Caco-2 (cell line): ENCODE measurements at regions not wholly inside any gene's neighbourhood (a gene's known extent, or its start where the extent isn't known, plus 50 kb on each side); places are given as distances from the start of the nearest gene placed in this dataset.

ENCODE experiments used
- BruUV-seq: library from RNA; stranded (reverse); fragments of 400-500 nt; replicated peaks from 2 replicates; lab custom pipeline; 2021; lab: Mats Ljungman, UMichigan
- CTCF ChIA-PET: fragments of 300-600 bp; sonication (Branson Sonifier 250); formaldehyde crosslinking; loops from one replicate; lab custom pipeline; 2022; ENCODE audit warnings: antibody characterized with exemption; lab: Charles Lee
- POLR2A ChIA-PET: fragments of 300-600 bp; sonication (Branson Sonifier 250); formaldehyde crosslinking; loops from one replicate; lab custom pipeline; 2022; ENCODE audit warnings: antibody characterized with exemption; lab: Charles Lee
- DNase-seq, 2 experiments: peaks; one replicate each; pipeline versions ENCODE4 v3.0.0 to v3.0.0-alpha.2; 2020 to 2022
- H3K27me3 ChIP-seq: replicated peaks from 2 replicates; pipeline ENCODE4 v1.6.0; 2011; ENCODE audit warnings: low read length; ENCODE audit not compliant: control insufficient read depth, insufficient read depth
- H3K36me3 ChIP-seq: 2 replicates; pipeline ENCODE4 v1.5.1; 2011; ENCODE audit warnings: low read length; ENCODE audit not compliant: control insufficient read depth, insufficient read depth
- H3K4me1 ChIP-seq: fragments of 250-450 bp; sonication (Bioruptor Pico); 2 replicates; pipeline ENCODE4 v1.5.1; 2020; ENCODE audit warnings: mild to moderate bottlenecking
- H3K4me3 ChIP-seq: 2 replicates; pipeline ENCODE4 v1.5.1; 2011; ENCODE audit warnings: low read depth, mild to moderate bottlenecking, control low read depth, low read length
- H3K9me3 ChIP-seq: fragments of 250-450 bp; sonication (Bioruptor Pico); 2 replicates; pipeline ENCODE4 v1.5.1; 2020; ENCODE audit warnings: mild to moderate bottlenecking, moderate library complexity
- H3K27ac Mint-ChIP-seq: one replicate; pipeline ENCODE4 v1.8.0; 2022; ENCODE audit warnings: mixed read lengths; ENCODE audit not compliant: unreplicated experiment
- H3K27me3 Mint-ChIP-seq: one replicate; pipeline ENCODE4 v1.8.0; 2022; ENCODE audit warnings: mixed read lengths; ENCODE audit not compliant: insufficient read depth, unreplicated experiment
- H3K36me3 Mint-ChIP-seq: one replicate; pipeline ENCODE4 v1.8.0; 2022; ENCODE audit warnings: mild to moderate bottlenecking, mixed read lengths; ENCODE audit not compliant: insufficient read depth, unreplicated experiment
- H3K4me1 Mint-ChIP-seq: one replicate; pipeline ENCODE4 v1.8.0; 2022; ENCODE audit warnings: low read depth, mixed read lengths; ENCODE audit not compliant: unreplicated experiment
- H3K4me3 Mint-ChIP-seq: one replicate; pipeline ENCODE4 v1.8.0; 2022; ENCODE audit warnings: mild to moderate bottlenecking, moderate library complexity, mixed read lengths; ENCODE audit not compliant: unreplicated experiment
- H3K9me3 Mint-ChIP-seq: one replicate; pipeline ENCODE4 v1.8.0; 2022; ENCODE audit warnings: mixed read lengths; ENCODE audit not compliant: unreplicated experiment
- intact Hi-C: fragments of 100-400 bp; cut with micrococcal nuclease; formaldehyde crosslinking; loops from one replicate; pipeline ENCODE4 v1.10.0; 2022; ENCODE audit not compliant: unreplicated experiment
- TF ChIP-seq, protein P1 (sequence below), 2 experiments: fragments of 200-600 bp in 1 of 2; IDR thresholded peaks; 1 replicate in 1 of 2; 2 replicates in 1 of 2; pipeline versions ENCODE4 v1.5.1 to v1.8.0; 2011 to 2022; ENCODE audit warnings: antibody characterized with exemption in 1 of 2, control low read depth in 1 of 2, inconsistent platforms in 1 of 2, low read depth in 1 of 2, low read length in 1 of 2, mild to moderate bottlenecking in 1 of 2, moderate library complexity in 1 of 2; ENCODE audit not compliant: insufficient read depth in 1 of 2, severe bottlenecking in 1 of 2, unreplicated experiment in 1 of 2

DNA sequence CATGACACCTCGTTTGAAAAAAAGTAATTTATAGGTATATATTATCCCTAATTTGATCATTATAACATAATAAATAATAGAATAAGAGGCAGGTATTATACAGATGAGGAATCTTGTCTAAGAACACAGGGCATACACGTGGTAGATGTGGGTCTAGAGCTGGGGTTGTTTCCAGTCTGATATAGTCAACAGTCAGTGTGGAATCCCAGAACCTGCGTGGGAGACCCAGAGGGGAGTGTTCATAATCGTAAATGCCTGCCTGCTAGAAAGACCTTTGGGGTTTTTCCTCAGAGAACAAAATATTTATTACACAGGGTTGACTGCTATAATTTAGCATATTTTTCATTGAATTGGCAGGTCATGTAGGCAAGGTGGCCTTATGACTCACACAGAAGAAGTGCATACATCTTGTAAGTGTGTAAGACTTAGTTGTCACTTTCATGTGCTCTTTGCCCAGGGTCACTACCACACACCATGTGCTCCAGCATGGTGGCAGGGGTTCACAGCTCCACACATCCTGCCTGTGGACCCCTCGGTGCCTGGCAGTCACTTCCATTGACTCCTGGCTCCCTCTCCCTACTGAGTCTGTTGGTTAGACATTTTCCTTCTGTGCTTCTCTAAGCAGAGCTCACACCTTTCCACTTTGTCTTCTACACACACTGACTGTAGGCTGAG, 94.9 kb upstream of the IKZF1 start:
- ChIA-PET CTCF (no interaction called here), POLR2A (interaction anchor here (0.7 kb wide), 1 partner anchor 195 kb away, joined by 3 read pairs; no protein-coding TSS in a partner anchor)
- Histone ChIP-seq H3K4me3 (no peak overlapping the region), H3K36me3 (no peaks in the 10 kb centered on the region), H3K27me3 (no peaks in the 10 kb centered on the region; the same call in none of the 2 replicates), H3K9me3 (no peaks in the 10 kb centered on the region), H3K4me1 (no peaks in the 10 kb centered on the region)
- BruUV-seq: no TSS peak
- no peak for DNase-seq
- TF ChIP-seq, protein P1, sequence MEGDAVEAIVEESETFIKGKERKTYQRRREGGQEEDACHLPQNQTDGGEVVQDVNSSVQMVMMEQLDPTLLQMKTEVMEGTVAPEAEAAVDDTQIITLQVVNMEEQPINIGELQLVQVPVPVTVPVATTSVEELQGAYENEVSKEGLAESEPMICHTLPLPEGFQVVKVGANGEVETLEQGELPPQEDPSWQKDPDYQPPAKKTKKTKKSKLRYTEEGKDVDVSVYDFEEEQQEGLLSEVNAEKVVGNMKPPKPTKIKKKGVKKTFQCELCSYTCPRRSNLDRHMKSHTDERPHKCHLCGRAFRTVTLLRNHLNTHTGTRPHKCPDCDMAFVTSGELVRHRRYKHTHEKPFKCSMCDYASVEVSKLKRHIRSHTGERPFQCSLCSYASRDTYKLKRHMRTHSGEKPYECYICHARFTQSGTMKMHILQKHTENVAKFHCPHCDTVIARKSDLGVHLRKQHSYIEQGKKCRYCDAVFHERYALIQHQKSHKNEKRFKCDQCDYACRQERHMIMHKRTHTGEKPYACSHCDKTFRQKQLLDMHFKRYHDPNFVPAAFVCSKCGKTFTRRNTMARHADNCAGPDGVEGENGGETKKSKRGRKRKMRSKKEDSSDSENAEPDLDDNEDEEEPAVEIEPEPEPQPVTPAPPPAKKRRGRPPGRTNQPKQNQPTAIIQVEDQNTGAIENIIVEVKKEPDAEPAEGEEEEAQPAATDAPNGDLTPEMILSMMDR (IDR thresholded peaks at IDR 0.05; ENCODE audit: insufficient read depth in 1 of 2, low read depth in 1 of 2, low read length in 1 of 2, severe bottlenecking in 1 of 2, unreplicated experiment in 1 of 2): no peak
- Mint-ChIP-seq H3K9me3 (no peaks in the 10 kb centered on the region), H3K4me3 (no peak overlapping the region), H3K27me3 (peaks cover 41% of the 10 kb centered on the region), H3K27ac (no peak overlapping the region), H3K4me1 (peaks cover 12% of the 10 kb centered on the region), H3K36me3 (no peaks in the 10 kb centered on the region)
- intact Hi-C loops: loop anchor here (5.0 to 10.0 kb wide), 2 partner anchors 258 to 465 kb away; no protein-coding TSS in a partner anchor

DNA sequence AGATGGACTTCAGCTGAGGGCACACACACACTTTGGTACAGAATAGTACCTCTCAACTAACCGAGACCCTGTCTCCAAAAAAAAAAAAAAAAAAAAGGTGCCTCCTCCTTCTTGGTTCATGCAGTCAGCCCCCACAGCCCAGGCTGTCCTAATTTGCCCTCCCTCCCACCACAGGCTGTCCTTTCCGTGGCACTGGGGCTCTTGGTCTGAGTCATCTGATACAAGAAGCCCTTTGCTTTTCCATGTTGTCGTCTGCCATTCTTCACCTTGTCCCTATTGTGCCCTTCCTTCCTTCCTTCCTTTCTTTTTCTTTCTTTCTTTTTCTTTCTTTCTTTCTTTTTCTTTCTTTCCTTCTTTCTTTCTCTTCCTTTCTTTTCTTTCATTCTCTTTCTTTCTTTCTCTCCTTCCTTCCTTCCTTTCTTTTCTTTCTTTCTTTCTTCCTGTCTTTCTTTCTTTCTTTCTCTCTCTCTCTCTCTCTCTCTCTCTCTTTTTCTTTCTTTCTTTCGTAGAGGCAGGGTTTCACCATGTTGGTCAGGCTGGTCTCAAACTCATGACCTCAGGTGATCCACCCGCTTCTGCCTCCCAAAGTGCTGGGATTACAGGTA, 96.0 kb upstream of the IKZF1 start:
- no peaks in the 10 kb centered on the region; the same call in 1 of the 2 replicates for H3K27me3 ChIP-seq
- no peak overlapping the region for H3K4me3 ChIP-seq
- intact Hi-C loops: loop anchor here (5.0 to 10.0 kb wide), 2 partner anchors 259 to 466 kb away; no protein-coding TSS in a partner anchor
- POLR2A ChIA-PET: interaction anchor here (0.7 kb wide), 1 partner anchor 196 kb away, joined by 3 read pairs; no protein-coding TSS in a partner anchor
- no peaks in the 10 kb centered on the region for H3K9me3 Mint-ChIP-seq
- CTCF ChIA-PET: interaction anchor here (0.6 kb wide), 2 partner anchors 17 to 141 kb away, joined by 4 to 7 read pairs; no protein-coding TSS in a partner anchor
- no peaks in the 10 kb centered on the region for H3K9me3 ChIP-seq
- TF ChIP-seq, protein P1 (IDR thresholded peaks at IDR 0.05; ENCODE audit: insufficient read depth in 1 of 2, low read depth in 1 of 2, low read length in 1 of 2, severe bottlenecking in 1 of 2, unreplicated experiment in 1 of 2): no peak
- H3K27ac Mint-ChIP-seq: no peak overlapping the region
- H3K4me1 ChIP-seq: no peaks in the 10 kb centered on the region
- no peaks in the 10 kb centered on the region for H3K36me3 ChIP-seq
- H3K36me3 Mint-ChIP-seq: no peaks in the 10 kb centered on the region
- no peak overlapping the region for H3K4me3 Mint-ChIP-seq
- peaks cover 12% of the 10 kb centered on the region for H3K4me1 Mint-ChIP-seq
- H3K27me3 Mint-ChIP-seq: peaks cover 46% of the 10 kb centered on the region
- no TSS peak for BruUV-seq
- no peak for DNase-seq

DNA sequence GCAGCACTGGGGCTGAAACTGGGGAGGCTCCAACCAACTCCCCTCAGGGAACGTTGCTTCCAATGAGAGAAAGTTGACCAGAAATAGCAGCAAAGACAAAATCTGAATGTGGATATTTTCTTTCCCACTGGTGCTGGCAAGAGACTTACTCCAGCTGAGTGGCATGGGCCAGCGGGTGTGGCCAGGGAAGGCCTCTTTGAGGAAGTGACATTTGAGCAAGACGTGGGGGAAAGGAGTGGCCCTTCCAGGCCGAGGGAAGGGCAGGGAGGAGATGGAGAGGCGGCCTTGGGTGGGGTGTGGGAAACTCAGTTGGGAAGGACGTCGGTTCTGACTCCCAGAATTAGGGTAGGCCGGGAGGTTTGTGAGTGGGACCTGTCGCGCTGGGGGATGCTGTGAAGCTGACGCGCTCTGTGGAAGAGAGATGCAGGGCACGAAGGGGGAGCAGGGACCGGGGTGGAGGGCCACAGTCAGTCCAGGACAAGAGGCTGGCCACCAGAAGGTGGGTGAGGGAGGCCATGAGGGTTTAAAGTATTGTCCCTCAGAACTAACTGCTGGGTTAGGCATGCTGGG, 96.7 kb upstream of the IKZF1 start:
- BruUV-seq: no TSS peak
- H3K27me3 Mint-ChIP-seq: peaks cover 45% of the 10 kb centered on the region
- intact Hi-C loops: loop anchor here (5.0 to 10.0 kb wide), 2 partner anchors 260 to 467 kb away; no protein-coding TSS in a partner anchor
- CTCF ChIA-PET: interaction anchor here (0.6 kb wide), 1 partner anchor 140 kb away, joined by 7 read pairs; no protein-coding TSS in a partner anchor
- H3K4me3 ChIP-seq: no peak overlapping the region
- no peaks in the 10 kb centered on the region for H3K36me3 Mint-ChIP-seq
- no peaks in the 10 kb centered on the region for H3K9me3 ChIP-seq
- H3K4me1 ChIP-seq: no peaks in the 10 kb centered on the region
- peaks cover 12% of the 10 kb centered on the region for H3K4me1 Mint-ChIP-seq
- no peak for DNase-seq
- no peaks in the 10 kb centered on the region; the same call in 1 of the 2 replicates for H3K27me3 ChIP-seq
- H3K4me3 Mint-ChIP-seq: no peak overlapping the region
- TF ChIP-seq, protein P1 (IDR thresholded peaks at IDR 0.05; ENCODE audit: insufficient read depth in 1 of 2, low read depth in 1 of 2, low read length in 1 of 2, severe bottlenecking in 1 of 2, unreplicated experiment in 1 of 2): no peak
- H3K36me3 ChIP-seq: no peaks in the 10 kb centered on the region
- no peaks in the 10 kb centered on the region for H3K9me3 Mint-ChIP-seq
- H3K27ac Mint-ChIP-seq: no peak overlapping the region
- POLR2A ChIA-PET: no interaction called here
